Neuron (in vitro differentiated cells): ENCODE measurements at regions not wholly inside any gene's neighbourhood (a gene's known extent, or its start where the extent isn't known, plus 50 kb on each side); places are given as distances from the start of the nearest gene placed in this dataset.

Experiments used
- H2AFZ ChIP-seq: one replicate; pipeline ENCODE4 v1.6.1; 2013; ENCODE audit warnings: low read depth, mild to moderate bottlenecking, inconsistent platforms, low read length, moderate library complexity
- H3K27me3 ChIP-seq: one replicate; pipeline ENCODE4 v1.6.1; 2013; ENCODE audit warnings: low read length; ENCODE audit not compliant: insufficient read depth
- H3K36me3 ChIP-seq: one replicate; pipeline ENCODE4 v1.6.1; 2013; ENCODE audit warnings: low read length; ENCODE audit not compliant: insufficient read depth
- H3K4me1 ChIP-seq: one replicate; pipeline ENCODE4 v1.6.1; 2013; ENCODE audit warnings: low read length; ENCODE audit not compliant: insufficient read depth
- H3K4me3 ChIP-seq: 2 replicates; pipeline ENCODE4 v1.5.1; 2013; ENCODE audit warnings: mild to moderate bottlenecking, low read length, moderate library complexity
- H3K9me3 ChIP-seq: one replicate; pipeline ENCODE4 v1.6.1; 2013; ENCODE audit warnings: low read length

GRCh38 chr1:221622389-221622788 is 119.5 kb downstream of the DUSP10 start:
- H2AFZ ChIP-seq: no peak overlapping the region
- no peaks in the 10 kb centered on the region for H3K4me1 ChIP-seq
- no peaks in the 10 kb centered on the region for H3K9me3 ChIP-seq
- no peak overlapping the region for H3K4me3 ChIP-seq
- H3K36me3 ChIP-seq: no peaks in the 10 kb centered on the region
- H3K27me3 ChIP-seq: no peaks in the 10 kb centered on the region

GRCh38 chr1:221625026-221625425 is 116.9 kb downstream of the DUSP10 start:
- H3K27me3 ChIP-seq: no peaks in the 10 kb centered on the region
- no peak overlapping the region for H3K4me3 ChIP-seq
- no peaks in the 10 kb centered on the region for H3K36me3 ChIP-seq
- H2AFZ ChIP-seq: no peak overlapping the region
- H3K9me3 ChIP-seq: no peaks in the 10 kb centered on the region
- H3K4me1 ChIP-seq: no peaks in the 10 kb centered on the region

- no peak overlapping the region for H3K4me3 ChIP-seq
- no peaks in the 10 kb centered on the region for H3K4me1 ChIP-seq
- H3K36me3 ChIP-seq: no peaks in the 10 kb centered on the region
- no peak overlapping the region for H2AFZ ChIP-seq
- H3K27me3 ChIP-seq: no peaks in the 10 kb centered on the region
- no peaks in the 10 kb centered on the region for H3K9me3 ChIP-seq
These were observed 115.8 kb downstream of the DUSP10 start for GRCh38 chr1:221626041-221626440.

GRCh38 chr1:221630236-221630635 is 111.7 kb downstream of the DUSP10 start:
- Histone ChIP-seq H3K4me1 (no peaks in the 10 kb centered on the region), H3K36me3 (no peaks in the 10 kb centered on the region), H3K9me3 (no peaks in the 10 kb centered on the region), H3K4me3 (no peak overlapping the region), H2AFZ (no peak overlapping the region), H3K27me3 (no peaks in the 10 kb centered on the region)

GRCh38 chr1:221631556-221631955 is 110.3 kb downstream of the DUSP10 start:
- Histone ChIP-seq H3K27me3 (no peaks in the 10 kb centered on the region), H3K36me3 (no peaks in the 10 kb centered on the region), H3K4me1 (no peaks in the 10 kb centered on the region), H3K9me3 (no peaks in the 10 kb centered on the region), H2AFZ (no peak overlapping the region), H3K4me3 (no peak overlapping the region)

GRCh38 chr1:221632072-221632471 is 109.8 kb downstream of the DUSP10 start:
- Histone ChIP-seq H3K4me1 (no peaks in the 10 kb centered on the region), H3K27me3 (no peaks in the 10 kb centered on the region), H2AFZ (no peak overlapping the region), H3K9me3 (no peaks in the 10 kb centered on the region), H3K36me3 (no peaks in the 10 kb centered on the region), H3K4me3 (no peak overlapping the region)

- no peaks in the 10 kb centered on the region for H3K27me3 ChIP-seq
- no peaks in the 10 kb centered on the region for H3K36me3 ChIP-seq
- H3K9me3 ChIP-seq: no peaks in the 10 kb centered on the region
- H3K4me3 ChIP-seq: no peak overlapping the region
- H3K4me1 ChIP-seq: no peaks in the 10 kb centered on the region
- H2AFZ ChIP-seq: no peak overlapping the region
These were observed 108.0 kb downstream of the DUSP10 start for GRCh38 chr1:221633841-221634409.

GRCh38 chr1:221634606-221635005 is 107.3 kb downstream of the DUSP10 start:
- Histone ChIP-seq H2AFZ (no peak overlapping the region), H3K4me1 (no peaks in the 10 kb centered on the region), H3K27me3 (no peaks in the 10 kb centered on the region), H3K4me3 (no peak overlapping the region), H3K36me3 (no peaks in the 10 kb centered on the region), H3K9me3 (no peaks in the 10 kb centered on the region)

GRCh38 chr1:221635305-221635704 is 106.6 kb downstream of the DUSP10 start:
- H2AFZ ChIP-seq: no peak overlapping the region
- H3K36me3 ChIP-seq: no peaks in the 10 kb centered on the region
- no peaks in the 10 kb centered on the region for H3K4me1 ChIP-seq
- H3K9me3 ChIP-seq: no peaks in the 10 kb centered on the region
- H3K4me3 ChIP-seq: no peak overlapping the region
- no peaks in the 10 kb centered on the region for H3K27me3 ChIP-seq

- H3K4me3 ChIP-seq: no peak overlapping the region
- no peaks in the 10 kb centered on the region for H3K36me3 ChIP-seq
- H2AFZ ChIP-seq: no peak overlapping the region
- H3K4me1 ChIP-seq: no peaks in the 10 kb centered on the region
- no peaks in the 10 kb centered on the region for H3K9me3 ChIP-seq
- H3K27me3 ChIP-seq: no peaks in the 10 kb centered on the region
These were observed 105.8 kb downstream of the DUSP10 start for GRCh38 chr1:221636096-221636495.

GRCh38 chr1:221636967-221637366 is 104.9 kb downstream of the DUSP10 start:
- Histone ChIP-seq H3K36me3 (no peaks in the 10 kb centered on the region), H3K9me3 (no peaks in the 10 kb centered on the region), H2AFZ (no peak overlapping the region), H3K4me3 (no peak overlapping the region), H3K27me3 (no peaks in the 10 kb centered on the region), H3K4me1 (no peaks in the 10 kb centered on the region)

GRCh38 chr1:221637641-221638041 is 104.2 kb downstream of the DUSP10 start:
- H3K27me3 ChIP-seq: no peaks in the 10 kb centered on the region
- H3K9me3 ChIP-seq: no peaks in the 10 kb centered on the region
- H3K36me3 ChIP-seq: no peaks in the 10 kb centered on the region
- H3K4me1 ChIP-seq: no peaks in the 10 kb centered on the region
- no peak overlapping the region for H2AFZ ChIP-seq
- no peak overlapping the region for H3K4me3 ChIP-seq

GRCh38 chr1:221638595-221638994 is 103.3 kb downstream of the DUSP10 start:
- H3K36me3 ChIP-seq: no peaks in the 10 kb centered on the region
- no peaks in the 10 kb centered on the region for H3K4me1 ChIP-seq
- H3K27me3 ChIP-seq: no peaks in the 10 kb centered on the region
- no peaks in the 10 kb centered on the region for H3K9me3 ChIP-seq
- no peak overlapping the region for H3K4me3 ChIP-seq
- H2AFZ ChIP-seq: no peak overlapping the region

- Histone ChIP-seq H3K9me3 (no peaks in the 10 kb centered on the region), H2AFZ (no peak overlapping the region), H3K27me3 (no peaks in the 10 kb centered on the region), H3K4me1 (no peaks in the 10 kb centered on the region), H3K4me3 (no peak overlapping the region), H3K36me3 (no peaks in the 10 kb centered on the region)
These were observed 100.1 kb downstream of the DUSP10 start for GRCh38 chr1:221641811-221642210.
